Neural cell (in vitro differentiated cells): ENCODE measurements at regions not wholly inside any gene's neighbourhood (a gene's known extent, or its start where the extent isn't known, plus 50 kb on each side); places are given as distances from the start of the nearest gene placed in this dataset.

ENCODE experiments used
- H2AFZ ChIP-seq: fragments of 200-600, 300-800 bp; sonication (generic), shearing (Covaris generic); 2 replicates; pipeline ENCODE4 v1.6.0; 2014; ENCODE audit warnings: low read depth, mild to moderate bottlenecking, antibody characterized with exemption, low read length, moderate library complexity
- H3F3A ChIP-seq: fragments of 200-600 bp; shearing (Covaris generic); 2 replicates; pipeline ENCODE4 v1.6.1; 2016; ENCODE audit warnings: mild to moderate bottlenecking, moderate library complexity, mixed read lengths, antibody characterized with exemption, low read length; ENCODE audit not compliant: insufficient read depth, poor library complexity, severe bottlenecking
- H3K27ac ChIP-seq: fragments of 200-600, 300-800 bp; sonication (generic), shearing (Covaris generic); 2 replicates; pipeline ENCODE4 v1.5.1; 2014; ENCODE audit warnings: mild to moderate bottlenecking, low read length, moderate library complexity
- H3K27me3 ChIP-seq: fragments of 300-800, 200-600 bp; sonication (generic), shearing (Covaris generic); 2 replicates; pipeline ENCODE4 v1.6.0; 2014; ENCODE audit warnings: mild to moderate bottlenecking, low read depth, low read length, moderate library complexity; ENCODE audit not compliant: insufficient read depth
- H3K36me3 ChIP-seq: fragments of 300-800, 200-600 bp; sonication (generic), shearing (Covaris generic); 2 replicates; pipeline ENCODE4 v1.5.1; 2014; ENCODE audit warnings: mild to moderate bottlenecking, antibody characterized with exemption, low read length, moderate library complexity; ENCODE audit not compliant: insufficient read depth
- H3K4me2 ChIP-seq: fragments of 300-800, 200-600 bp; sonication (generic), shearing (Covaris generic); 2 replicates; pipeline ENCODE4 v1.6.0; 2014; ENCODE audit warnings: mild to moderate bottlenecking, low read length
- H3K4me3 ChIP-seq: fragments of 300-800, 200-600 bp; sonication (generic), shearing (Covaris generic); 2 replicates; pipeline ENCODE4 v1.5.1; 2014; ENCODE audit warnings: mild to moderate bottlenecking, low read length, moderate library complexity
- H3K79me2 ChIP-seq: fragments of 200-600 bp; shearing (Covaris generic); replicated peaks from 2 replicates; pipeline ENCODE4 v1.6.0; 2014; ENCODE audit warnings: mild to moderate bottlenecking, low read length, moderate library complexity; ENCODE audit not compliant: insufficient read depth
- H3K9ac ChIP-seq: fragments of 300-800, 200-600 bp; sonication (generic), shearing (Covaris generic); 2 replicates; pipeline ENCODE4 v1.6.1; 2016; ENCODE audit warnings: mild to moderate bottlenecking, low read length, mixed read lengths
- H3K9me2 ChIP-seq: fragments of 200-600 bp; shearing (Covaris generic); 2 replicates; pipeline ENCODE4 v1.6.1; 2016; ENCODE audit warnings: mild to moderate bottlenecking, low read length, mixed read lengths; ENCODE audit not compliant: insufficient read depth
- H3K9me3 ChIP-seq: fragments of 200-600, 300-800 bp; sonication (generic), shearing (Covaris generic); 2 replicates; pipeline ENCODE4 v1.6.1; 2016; ENCODE audit warnings: mild to moderate bottlenecking, mixed run types, low read length, moderate library complexity, mixed read lengths
- H4K20me1 ChIP-seq: fragments of 200-600 bp; shearing (Covaris generic); 2 replicates; pipeline ENCODE4 v1.6.1; 2016; ENCODE audit warnings: mild to moderate bottlenecking, mixed run types; ENCODE audit not compliant: insufficient read depth
- CTCF ChIP-seq: fragments of 450-650 bp; IDR thresholded peaks from 2 replicates; pipeline ENCODE4 v1.5.1; 2014; ENCODE audit warnings: antibody characterized with exemption, mild to moderate bottlenecking, moderate library complexity; ENCODE audit not compliant: poor library complexity, severe bottlenecking
- EP300 ChIP-seq: fragments of 450-650 bp; conservative IDR thresholded peaks from 2 replicates; pipeline ENCODE4 v1.6.1; 2014; ENCODE audit warnings: antibody characterized with exemption, mild to moderate bottlenecking, moderate library complexity; ENCODE audit not compliant: poor library complexity, severe bottlenecking
- EZH2 ChIP-seq: fragments of 200-600, 300-800 bp; shearing (Covaris generic), sonication (generic); IDR thresholded peaks from 2 replicates; pipeline ENCODE4 v1.6.1; 2014; ENCODE audit warnings: antibody characterized with exemption, low read length, borderline replicate concordance, mild to moderate bottlenecking; ENCODE audit not compliant: insufficient read depth, poor library complexity, severe bottlenecking
- MXI1 ChIP-seq: fragments of 450-650 bp; conservative IDR thresholded peaks from 2 replicates; pipeline ENCODE4 v1.6.1; 2014; ENCODE audit warnings: antibody characterized with exemption, mild to moderate bottlenecking; ENCODE audit not compliant: poor library complexity, severe bottlenecking
- POLR2AphosphoS5 ChIP-seq: IDR thresholded peaks from 2 replicates; pipeline ENCODE4 v1.6.1; 2012
- RAD21 ChIP-seq: fragments of 450-650 bp; conservative IDR thresholded peaks from 2 replicates; pipeline ENCODE4 v1.6.1; 2014; ENCODE audit warnings: antibody characterized with exemption, mild to moderate bottlenecking, moderate library complexity
- REST ChIP-seq: IDR thresholded peaks from 2 replicates; pipeline ENCODE4 v1.6.1; 2012; ENCODE audit warnings: borderline replicate concordance
- SMC3 ChIP-seq: fragments of 450-650 bp; conservative IDR thresholded peaks from 2 replicates; pipeline ENCODE4 v1.6.1; 2014; ENCODE audit warnings: antibody characterized with exemption, mild to moderate bottlenecking, moderate library complexity; ENCODE audit not compliant: poor library complexity
- TAF1 ChIP-seq: IDR thresholded peaks from 2 replicates; pipeline ENCODE4 v1.6.1; 2012; ENCODE audit warnings: low read depth

GRCh38 chr2:241992753-241993152, 123.2 kb downstream of the RTP5 start:
- no peaks in the 10 kb centered on the region for H4K20me1 ChIP-seq
- no peak overlapping the region for H3K4me2 ChIP-seq
- H3F3A ChIP-seq: no peaks in the 10 kb centered on the region
- no peak overlapping the region for H3K9ac ChIP-seq
- H3K9me3 ChIP-seq: no peaks in the 10 kb centered on the region
- no peak overlapping the region for H3K27ac ChIP-seq
- H3K36me3 ChIP-seq: no peaks in the 10 kb centered on the region
- H2AFZ ChIP-seq: no peak overlapping the region
- no peaks in the 10 kb centered on the region for H3K27me3 ChIP-seq
- TF ChIP-seq TAF1: no peak
- no peak for TF ChIP-seq RAD21
- TF ChIP-seq EZH2: no peak
- no peak for TF ChIP-seq SMC3
- no peak for TF ChIP-seq CTCF
- TF ChIP-seq REST: no peak
- TF ChIP-seq POLR2AphosphoS5: no peak
- no peak for TF ChIP-seq MXI1
- no peak for TF ChIP-seq EP300
- no peaks in the 10 kb centered on the region for H3K9me2 ChIP-seq
- H3K79me2 ChIP-seq: no peaks in the 10 kb centered on the region
- no peak overlapping the region for H3K4me3 ChIP-seq

- Histone ChIP-seq H3K36me3 (no peaks in the 10 kb centered on the region), H3K4me3 (no peak overlapping the region), H3K9me2 (no peaks in the 10 kb centered on the region), H3K27ac (no peak overlapping the region), H4K20me1 (no peaks in the 10 kb centered on the region), H2AFZ (no peak overlapping the region), H3K4me2 (no peak overlapping the region), H3K79me2 (no peaks in the 10 kb centered on the region), H3K27me3 (no peaks in the 10 kb centered on the region), H3K9me3 (no peaks in the 10 kb centered on the region), H3F3A (no peaks in the 10 kb centered on the region), H3K9ac (no peak overlapping the region)
- TF ChIP-seq EZH2 (no peak), MXI1 (no peak), EP300 (no peak), TAF1 (no peak), SMC3 (no peak), RAD21 (no peak), REST (no peak), POLR2AphosphoS5 (no peak), CTCF (no peak)
Observed at GRCh38 chr2:241993386-241994005, 124.0 kb downstream of the RTP5 start.
